Astrocyte (in vitro differentiated cells and primary cell): ENCODE measurements at regions not wholly inside any gene's neighbourhood (a gene's known extent, or its start where the extent isn't known, plus 50 kb on each side); places are given as distances from the start of the nearest gene placed in this dataset.
"Not testable (repeated sequence)": the region's sequence is repeated elsewhere in the genome, so short reads cannot be mapped to it uniquely, and the experiment has no call there.

ENCODE experiments used
- EZH2 ChIP-seq: IDR thresholded peaks from 2 replicates; pipeline ENCODE4 v1.6.1; 2012; ENCODE audit warnings: mild to moderate bottlenecking, low read length, inconsistent platforms; ENCODE audit not compliant: insufficient read depth
- TF ChIP-seq, protein P1 (sequence below): IDR thresholded peaks from 2 replicates; pipeline ENCODE4 v1.5.1; 2011; ENCODE audit warnings: low read depth, mild to moderate bottlenecking, inconsistent platforms, low read length, moderate library complexity; ENCODE audit not compliant: insufficient read depth

DNA sequence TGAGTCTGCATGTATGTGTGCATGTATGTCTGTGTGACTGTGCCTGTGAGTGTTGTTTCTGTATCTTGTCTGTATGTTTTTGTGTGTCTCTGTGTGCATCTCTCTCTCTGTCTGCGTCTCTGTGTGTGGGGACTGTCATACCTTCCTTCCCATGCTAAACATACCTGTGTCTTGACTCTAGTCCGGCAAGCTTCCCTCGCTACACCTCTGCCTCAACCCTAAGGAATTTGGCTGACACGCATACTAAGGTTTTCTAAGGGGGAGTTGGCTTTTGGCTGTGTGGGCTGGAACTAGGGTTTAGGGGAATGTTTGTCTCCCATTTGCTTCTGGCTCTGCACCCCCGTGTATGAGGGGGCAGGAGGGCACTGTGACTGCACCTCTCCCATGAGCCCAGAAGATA, 4500.9 kb upstream of the TPTE start:
- TF ChIP-seq, protein P1, sequence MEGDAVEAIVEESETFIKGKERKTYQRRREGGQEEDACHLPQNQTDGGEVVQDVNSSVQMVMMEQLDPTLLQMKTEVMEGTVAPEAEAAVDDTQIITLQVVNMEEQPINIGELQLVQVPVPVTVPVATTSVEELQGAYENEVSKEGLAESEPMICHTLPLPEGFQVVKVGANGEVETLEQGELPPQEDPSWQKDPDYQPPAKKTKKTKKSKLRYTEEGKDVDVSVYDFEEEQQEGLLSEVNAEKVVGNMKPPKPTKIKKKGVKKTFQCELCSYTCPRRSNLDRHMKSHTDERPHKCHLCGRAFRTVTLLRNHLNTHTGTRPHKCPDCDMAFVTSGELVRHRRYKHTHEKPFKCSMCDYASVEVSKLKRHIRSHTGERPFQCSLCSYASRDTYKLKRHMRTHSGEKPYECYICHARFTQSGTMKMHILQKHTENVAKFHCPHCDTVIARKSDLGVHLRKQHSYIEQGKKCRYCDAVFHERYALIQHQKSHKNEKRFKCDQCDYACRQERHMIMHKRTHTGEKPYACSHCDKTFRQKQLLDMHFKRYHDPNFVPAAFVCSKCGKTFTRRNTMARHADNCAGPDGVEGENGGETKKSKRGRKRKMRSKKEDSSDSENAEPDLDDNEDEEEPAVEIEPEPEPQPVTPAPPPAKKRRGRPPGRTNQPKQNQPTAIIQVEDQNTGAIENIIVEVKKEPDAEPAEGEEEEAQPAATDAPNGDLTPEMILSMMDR, result not testable (repeated sequence)
- not testable (repeated sequence) for TF ChIP-seq EZH2
